Esophagus muscularis mucosa (tissue), 4 donors: ENCODE measurements at regions not wholly inside any gene's neighbourhood (a gene's known extent, or its start where the extent isn't known, plus 50 kb on each side); places are given as distances from the start of the nearest gene placed in this dataset.

Source experiments
- DNase-seq: peaks from one replicate; pipeline ENCODE4 v3.0.0-alpha.2; 2017; ENCODE audit errors: extremely low spot score
- H3K27ac ChIP-seq, 4 donors: fragments of 200-600 bp; sonication (generic); replicated peaks in 1 of 4; 1 replicate in 3 of 4; 2 replicates in 1 of 4; pipeline ENCODE4 v1.5.1; 2016 to 2019; ENCODE audit warnings: mild to moderate bottlenecking in 1 of 4
- H3K27me3 ChIP-seq, 4 donors: fragments of 200-600 bp; sonication (generic); one replicate each; pipeline versions ENCODE4 v1.5.1 to v1.6.0; 2016 to 2019
- H3K36me3 ChIP-seq, 4 donors: fragments of 200-600 bp; sonication (generic); one replicate each; pipeline ENCODE4 v1.5.1; 2016 to 2019
- H3K4me1 ChIP-seq, 4 donors: fragments of 200-600 bp; sonication (generic); one replicate each; pipeline ENCODE4 v1.5.1; 2016 to 2019
- H3K4me3 ChIP-seq, 4 donors: fragments of 200-600 bp; sonication (generic); 1 replicate in 2 of 4; 2 replicates in 2 of 4; pipeline ENCODE4 v1.5.1; 2016 to 2019; ENCODE audit warnings: mild to moderate bottlenecking in 4 of 4, moderate library complexity in 1 of 4
- H3K9me3 ChIP-seq, 4 donors: fragments of 200-600 bp; sonication (generic); 1 replicate in 3 of 4; 2 replicates in 1 of 4; pipeline ENCODE4 v1.5.1; 2016 to 2019
- CTCF ChIP-seq, 3 experiments: fragments of 200-600 bp in 2 of 3; fragments of 450-650 bp in 1 of 3; sonication (generic) in 2 of 3; IDR thresholded peaks; one replicate each; pipeline ENCODE4 v1.5.1; 2017 to 2019; ENCODE audit warnings: antibody characterized with exemption in 3 of 3, mild to moderate bottlenecking in 2 of 3, moderate library complexity in 1 of 3
- EP300 ChIP-seq: sonication (generic); formaldehyde crosslinking; IDR thresholded peaks from one replicate; pipeline ENCODE4 v1.6.1; 2017; ENCODE audit warnings: antibody characterized with exemption
- POLR2A ChIP-seq: fragments of 450-650 bp; IDR thresholded peaks from one replicate; pipeline ENCODE4 v1.6.1; 2017; ENCODE audit warnings: antibody characterized with exemption, moderate library complexity, mild to moderate bottlenecking, low read depth
- POLR2AphosphoS5 ChIP-seq, 2 donors: sonication (generic); formaldehyde crosslinking; IDR thresholded peaks; one replicate each; pipeline ENCODE4 v1.6.1; 2017; ENCODE audit warnings: antibody characterized with exemption in 2 of 2
- WGBS: methylation state at CpG from one replicate; pipeline ENCODE4 v1.1.5; 2018; 5-methylcytosine and 5-hydroxymethylcytosine counted together
- intact Hi-C: fragments of 100-400 bp; cut with DNase I; formaldehyde crosslinking; loops from one replicate; pipeline ENCODE4 v1.15.1; 2023

- Histone ChIP-seq H3K27ac (no peak overlapping the region), H3K4me3 (no peak overlapping the region), H3K4me1 (peaks cover 6 to 17% (median 13%) of the 10 kb centered on the region in 4 donors), H3K27me3 (no peaks in the 10 kb centered on the region), H3K36me3 (no peaks in the 10 kb centered on the region), H3K9me3 (no peaks in the 10 kb centered on the region)
- intact Hi-C loops: no loop called here
- TF ChIP-seq EP300 (no peak), POLR2AphosphoS5 (IDR thresholded peaks at IDR 0.05) (no peak)
- no peak for DNase-seq
Observed at GRCh38 chr11:110985547-110985946, 260.0 kb upstream of the POU2AF2 start.

DNA sequence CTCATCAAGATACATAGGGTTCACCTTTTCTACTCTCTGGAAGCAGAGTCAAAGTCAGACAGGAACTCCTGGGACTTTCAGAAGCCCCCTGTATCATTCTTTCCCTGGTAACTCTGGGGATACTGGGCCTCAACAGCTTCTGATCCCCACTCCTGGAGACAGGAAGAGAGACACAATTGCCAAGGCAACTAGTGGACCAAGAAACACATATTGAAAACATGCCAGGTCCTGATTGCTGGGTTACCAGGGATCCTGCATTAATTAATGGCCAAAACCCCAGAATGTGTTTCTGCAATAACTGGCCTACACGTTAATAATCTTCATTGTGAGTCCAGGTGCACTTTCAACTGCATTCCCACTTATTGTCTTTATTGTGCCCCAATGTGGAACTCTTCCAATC, 260.8 kb upstream of the POU2AF2 start:
- intact Hi-C loops: no loop called here
- H3K9me3 ChIP-seq: no peaks in the 10 kb centered on the region
- H3K27me3 ChIP-seq: no peaks in the 10 kb centered on the region
- no peak for TF ChIP-seq CTCF (IDR thresholded peaks at IDR 0.05)
- TF ChIP-seq POLR2AphosphoS5 (IDR thresholded peaks at IDR 0.05): no peak
- TF ChIP-seq POLR2A: no peak
- no peak for TF ChIP-seq EP300
- H3K4me3 ChIP-seq: no peak overlapping the region
- H3K4me1 ChIP-seq: peaks cover 2 to 9% (median 6%) of the 10 kb centered on the region in 4 donors
- 73% methylated on average over 1 of the region's 1 CpG for WGBS
- H3K36me3 ChIP-seq: no peaks in the 10 kb centered on the region
- DNase-seq: no peak
- no peak overlapping the region for H3K27ac ChIP-seq

DNA sequence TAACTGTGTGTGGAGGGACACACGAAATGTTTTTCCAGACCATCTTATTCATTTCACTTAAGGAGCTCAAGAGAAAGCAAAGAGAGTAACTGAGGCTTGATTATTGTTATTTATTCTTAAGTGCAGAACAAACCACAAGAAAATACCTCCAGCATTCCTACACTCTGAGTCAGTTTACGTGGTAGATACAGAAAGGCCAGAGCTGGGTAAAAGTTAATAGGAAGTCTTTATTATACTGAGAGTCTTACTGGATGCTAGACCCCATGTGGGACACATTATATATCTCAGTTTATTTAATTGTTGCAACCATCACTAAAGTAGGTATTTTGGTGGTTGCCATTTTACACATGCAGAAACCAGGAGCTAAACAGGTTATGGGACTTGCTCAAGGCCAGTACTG, 261.4 kb upstream of the POU2AF2 start:
- TF ChIP-seq POLR2A: no peak
- TF ChIP-seq CTCF (IDR thresholded peaks at IDR 0.05): no peak
- no peak for TF ChIP-seq POLR2AphosphoS5 (IDR thresholded peaks at IDR 0.05)
- TF ChIP-seq EP300: no peak
- Histone ChIP-seq H3K27me3 (no peaks in the 10 kb centered on the region), H3K27ac (no peak overlapping the region), H3K9me3 (no peaks in the 10 kb centered on the region), H3K4me3 (no peak overlapping the region), H3K4me1 (peaks cover 0 to 4% (median 2%) of the 10 kb centered on the region in 4 donors), H3K36me3 (no peaks in the 10 kb centered on the region)
- intact Hi-C loops: no loop called here
- WGBS: 92% methylated on average over 2 of the region's 2 CpGs
- DNase-seq: no peak

DNA sequence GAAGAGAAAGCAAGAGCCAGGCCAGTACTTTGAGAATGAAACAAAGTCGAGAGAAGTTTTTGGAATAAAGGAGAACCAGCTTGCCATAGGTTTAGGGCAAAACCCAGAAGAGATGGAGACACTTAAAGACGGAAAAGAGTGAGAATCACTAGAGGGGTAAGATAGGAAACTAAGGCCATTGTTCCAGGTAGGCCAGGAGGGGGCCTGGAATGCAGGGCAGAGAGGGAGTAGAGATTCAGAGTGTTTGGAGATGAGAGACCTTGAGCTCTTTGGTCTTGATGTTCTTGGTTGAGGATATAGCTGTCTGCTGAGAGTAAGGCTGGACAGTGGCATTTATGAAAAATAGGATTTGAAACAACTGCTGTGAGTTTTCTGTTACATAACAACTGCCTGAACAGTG, 263.3 kb upstream of the POU2AF2 start:
- Histone ChIP-seq H3K9me3 (no peaks in the 10 kb centered on the region), H3K27ac (no peak overlapping the region), H3K36me3 (no peaks in the 10 kb centered on the region), H3K4me1 (no peaks in the 10 kb centered on the region), H3K4me3 (no peak overlapping the region), H3K27me3 (no peaks in the 10 kb centered on the region)
- 90% methylated on average over 2 of the region's 2 CpGs for WGBS
- no peak for DNase-seq
- intact Hi-C loops: no loop called here
- TF ChIP-seq POLR2A (no peak), EP300 (no peak), POLR2AphosphoS5 (IDR thresholded peaks at IDR 0.05) (no peak)

- no peak for DNase-seq
- Histone ChIP-seq H3K27ac (no peak overlapping the region), H3K4me3 (no peak overlapping the region), H3K9me3 (no peaks in the 10 kb centered on the region), H3K36me3 (no peaks in the 10 kb centered on the region), H3K27me3 (no peaks in the 10 kb centered on the region), H3K4me1 (no peaks in the 10 kb centered on the region)
- TF ChIP-seq EP300 (no peak), POLR2A (no peak), CTCF (IDR thresholded peaks at IDR 0.05) (no peak), POLR2AphosphoS5 (IDR thresholded peaks at IDR 0.05) (no peak)
- WGBS: 89% methylated on average over 1 of the region's 1 CpG
- intact Hi-C loops: no loop called here
Observed at GRCh38 chr11:110979696-110980095, 265.8 kb upstream of the POU2AF2 start.

GRCh38 chr11:110977661-110978060, 265.4 kb upstream of the ARHGAP20 start:
- H3K27me3 ChIP-seq: no peaks in the 10 kb centered on the region
- intact Hi-C loops: no loop called here
- H3K9me3 ChIP-seq: no peaks in the 10 kb centered on the region
- no peak for TF ChIP-seq POLR2AphosphoS5 (IDR thresholded peaks at IDR 0.05)
- TF ChIP-seq EP300: no peak
- TF ChIP-seq CTCF (IDR thresholded peaks at IDR 0.05): no peak
- TF ChIP-seq POLR2A: no peak
- WGBS: 69% methylated on average over 1 of the region's 1 CpG
- no peak overlapping the region for H3K4me3 ChIP-seq
- no peak for DNase-seq
- H3K4me1 ChIP-seq: no peaks in the 10 kb centered on the region
- H3K36me3 ChIP-seq: no peaks in the 10 kb centered on the region
- H3K27ac ChIP-seq: no peak overlapping the region
